ENCODE measurements at regions not wholly inside any gene's neighbourhood (a gene's known extent, or its start where the extent isn't known, plus 50 kb on each side); places are given as distances from the start of the nearest gene placed in this dataset.

- no peak for DNase-seq (ENCODE audit: low read depth)
Observed at GRCh38 chr18:8944871-8945245, 157.6 kb upstream of the NDUFV2 start.

GRCh38 chr18:8945514-8945913 is 157.0 kb upstream of the NDUFV2 start:
- DNase-seq (ENCODE audit: low read depth): no peak

DNA sequence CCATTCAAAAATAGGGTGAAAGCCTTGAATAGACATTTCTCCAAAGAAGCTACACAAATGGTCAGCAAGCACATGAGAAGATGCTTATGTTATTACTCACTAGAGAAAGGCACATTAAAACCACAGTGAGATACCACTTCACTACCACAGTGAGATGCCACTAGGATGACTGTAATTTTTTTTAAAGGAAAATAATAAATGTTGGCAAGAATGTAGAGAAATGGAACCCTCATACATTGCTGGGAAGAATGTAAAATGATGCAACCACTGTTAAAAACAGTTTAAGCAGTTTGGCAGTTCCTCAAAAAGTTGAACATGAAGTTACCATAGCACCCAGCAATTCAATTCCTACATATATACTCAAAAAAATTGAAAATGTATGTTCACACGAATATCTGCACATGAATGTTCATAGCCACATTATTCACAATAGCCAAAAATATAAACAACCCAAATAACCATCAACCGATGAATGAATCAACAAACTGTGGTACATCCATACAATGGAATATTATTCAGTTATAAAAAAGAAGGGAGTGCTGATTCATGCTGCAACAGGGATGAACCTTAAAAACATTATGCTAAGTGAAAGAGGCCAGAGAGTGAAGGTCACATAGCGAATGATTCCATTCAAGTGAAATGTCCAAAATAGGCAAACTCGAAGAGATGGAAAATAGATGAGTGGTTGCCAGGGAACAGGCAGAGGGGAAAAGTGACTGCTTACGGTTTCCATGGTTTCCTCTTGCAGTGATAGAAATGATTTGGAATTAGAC is 156.2 kb upstream of the NDUFV2 start:
- DNase-seq (ENCODE audit: low read depth): peak; percentile 98

- DNase-seq (ENCODE audit: low read depth): peak; percentile 27
Observed at GRCh38 chr18:8947566-8947965, 154.9 kb upstream of the NDUFV2 start.

DNA sequence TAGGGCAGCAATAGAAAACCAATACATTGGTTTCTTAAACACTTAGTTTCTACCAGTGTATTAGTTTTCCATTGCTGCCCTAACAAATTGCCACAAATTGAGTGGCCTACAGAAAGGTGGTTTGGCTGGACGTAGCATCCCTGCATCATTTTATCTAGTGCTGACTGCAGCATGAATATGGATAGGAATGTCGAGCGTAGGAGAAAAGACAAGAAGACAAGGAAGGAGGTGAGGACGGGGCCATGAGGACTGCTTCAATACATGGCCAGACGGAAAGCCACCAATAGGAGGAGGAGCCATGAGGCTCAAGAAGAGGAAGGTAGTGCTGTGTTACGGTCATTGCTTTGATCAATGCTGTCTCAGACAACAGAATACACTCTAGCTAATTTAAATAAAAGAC is 154.5 kb upstream of the NDUFV2 start:
- DNase-seq (ENCODE audit: low read depth): no peak

DNA sequence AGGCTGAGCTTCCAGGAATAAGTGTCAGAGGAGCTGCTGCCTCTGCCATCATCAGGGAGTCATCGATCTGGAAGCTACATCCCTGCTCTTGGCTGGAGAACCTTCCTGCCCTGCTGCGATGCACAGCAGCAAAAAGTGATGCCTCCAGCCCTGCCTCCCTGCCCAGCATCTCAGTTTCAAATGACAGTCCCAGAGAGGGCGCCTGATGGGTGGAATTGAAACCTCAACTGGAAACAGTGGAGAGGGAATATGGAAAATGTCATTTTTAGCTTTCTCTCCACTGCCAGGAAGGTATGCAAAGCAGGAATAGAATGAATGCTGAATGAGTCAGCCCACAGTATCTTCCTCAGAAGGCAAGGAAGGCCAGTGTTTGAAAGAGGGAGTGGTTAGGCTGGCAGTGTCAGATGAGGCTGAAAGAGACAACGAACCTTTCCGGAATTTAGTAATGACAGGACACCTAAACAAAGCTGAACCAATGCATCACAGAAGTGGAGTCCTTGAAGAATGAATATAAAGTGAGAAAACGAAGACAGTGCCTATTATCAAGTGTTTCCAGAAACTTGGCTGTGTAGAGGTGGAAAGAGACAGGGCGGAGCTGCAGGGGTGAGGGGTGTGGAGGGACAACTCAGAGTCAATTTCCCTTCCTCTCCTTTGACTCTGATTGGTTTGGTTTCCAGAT is 153.9 kb upstream of the NDUFV2 start:
- peak; percentile 98 for DNase-seq (ENCODE audit: low read depth)

DNA sequence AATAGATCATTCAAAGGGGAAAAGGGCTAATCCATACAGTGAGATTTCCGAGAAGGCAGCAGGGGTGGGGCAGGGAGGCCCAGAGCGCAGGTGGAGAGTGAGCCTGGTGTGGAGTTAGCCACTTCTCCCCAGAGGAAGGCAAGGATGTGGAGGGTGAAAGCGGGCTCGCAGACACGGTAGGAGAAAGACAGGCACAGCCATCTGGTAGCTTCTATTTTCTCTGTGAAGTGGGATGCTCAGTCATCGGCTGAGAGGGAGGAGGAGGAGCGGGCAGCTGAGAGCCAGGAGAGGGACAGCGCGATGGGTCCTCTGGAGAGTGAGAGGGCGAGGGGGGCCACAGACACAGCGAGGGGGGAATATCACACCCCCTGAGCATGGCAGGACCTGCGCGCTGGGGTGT is 153.3 kb upstream of the NDUFV2 start:
- DNase-seq (ENCODE audit: low read depth): peak; percentile 79

GRCh38 chr18:8951491-8951890 is 151.0 kb upstream of the NDUFV2 start:
- no peak for DNase-seq (ENCODE audit: low read depth)

DNA sequence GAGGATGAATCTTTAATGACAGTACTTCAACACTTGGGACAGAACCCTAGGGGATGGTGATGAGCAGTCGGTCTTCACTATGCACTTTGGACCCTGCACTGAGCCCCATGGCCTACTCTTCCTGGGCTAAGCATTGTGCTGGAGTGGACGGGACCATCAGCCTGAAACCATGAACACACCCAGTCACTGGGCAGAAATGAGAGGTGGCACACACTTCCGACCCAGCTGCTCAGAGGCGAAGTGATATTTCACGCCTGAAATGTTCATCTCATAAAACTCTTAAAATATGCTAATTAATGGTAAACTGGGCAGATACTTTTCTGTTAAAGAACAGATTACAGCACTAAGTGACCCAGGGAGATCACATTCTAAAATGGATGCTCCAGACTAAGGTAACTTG is 150.3 kb upstream of the NDUFV2 start:
- DNase-seq (ENCODE audit: low read depth): no peak

DNA sequence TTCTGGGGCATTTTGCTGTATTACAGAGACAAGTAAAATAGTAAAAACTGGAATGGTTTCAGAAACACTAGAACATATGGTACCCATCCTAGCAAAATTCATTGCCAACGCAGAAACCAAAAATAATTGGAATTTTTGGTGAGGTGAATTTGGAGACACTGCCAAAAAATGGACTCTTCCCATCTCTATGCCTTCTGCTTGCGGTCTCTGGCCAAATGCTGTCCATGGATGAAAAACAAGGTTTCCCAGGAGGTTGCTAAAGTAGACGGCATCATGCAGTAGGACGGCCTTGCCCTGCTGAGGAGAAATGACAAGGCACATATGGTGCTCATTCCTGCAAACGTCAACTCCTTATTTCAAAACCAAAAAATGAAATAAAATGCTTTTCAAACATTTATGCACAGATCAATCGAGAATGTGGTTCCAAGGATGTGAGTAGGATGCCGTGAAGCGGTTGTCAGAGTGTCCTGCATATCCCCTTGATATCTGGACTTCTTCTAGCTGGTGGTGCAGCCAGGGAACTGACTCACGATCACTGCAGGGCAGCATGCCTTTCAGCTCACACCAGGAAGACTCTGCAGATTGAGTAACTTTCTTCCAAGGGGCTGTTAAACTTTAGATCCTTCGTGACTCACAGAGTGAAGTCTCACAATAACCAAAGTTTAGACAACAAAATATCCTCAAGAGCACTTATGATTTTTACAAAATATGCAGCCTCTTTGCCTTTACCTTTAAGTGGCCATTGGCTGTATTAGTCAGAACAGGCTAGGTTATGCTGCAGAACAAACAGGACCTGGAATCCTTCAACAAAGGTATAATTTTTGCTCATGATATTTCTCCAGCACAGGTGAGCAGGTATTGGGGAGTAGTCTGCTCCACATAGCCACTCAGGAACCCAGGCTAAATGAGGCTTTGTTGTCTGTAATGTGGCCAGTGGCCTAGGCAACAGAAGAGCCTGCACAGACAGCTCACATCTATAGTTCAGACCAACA is 149.4 kb upstream of the NDUFV2 start:
- DNase-seq (ENCODE audit: low read depth): peak; percentile 94

DNA sequence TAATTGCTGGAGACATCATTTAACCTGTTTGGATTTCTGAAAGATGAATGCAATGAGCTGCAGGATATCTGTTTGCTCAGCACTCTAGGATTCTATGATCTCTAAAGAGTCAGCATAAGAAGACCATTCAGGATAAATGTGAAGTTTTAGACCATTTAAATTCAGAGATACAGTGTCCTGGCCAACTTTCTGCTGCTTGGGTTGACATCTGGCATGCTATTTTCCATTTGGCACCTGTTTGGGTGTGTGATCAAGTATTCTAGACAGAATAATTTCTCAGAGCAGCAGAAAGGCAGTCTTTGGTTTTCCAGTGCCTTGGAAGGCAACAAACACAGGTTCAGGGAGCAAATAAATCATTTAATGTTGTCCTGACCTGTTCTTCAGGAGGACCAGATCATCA is 144.8 kb upstream of the NDUFV2 start:
- DNase-seq (ENCODE audit: low read depth): no peak

- no peak for DNase-seq (ENCODE audit: low read depth)
Observed at GRCh38 chr18:8958660-8959059, 143.8 kb upstream of the NDUFV2 start.

DNA sequence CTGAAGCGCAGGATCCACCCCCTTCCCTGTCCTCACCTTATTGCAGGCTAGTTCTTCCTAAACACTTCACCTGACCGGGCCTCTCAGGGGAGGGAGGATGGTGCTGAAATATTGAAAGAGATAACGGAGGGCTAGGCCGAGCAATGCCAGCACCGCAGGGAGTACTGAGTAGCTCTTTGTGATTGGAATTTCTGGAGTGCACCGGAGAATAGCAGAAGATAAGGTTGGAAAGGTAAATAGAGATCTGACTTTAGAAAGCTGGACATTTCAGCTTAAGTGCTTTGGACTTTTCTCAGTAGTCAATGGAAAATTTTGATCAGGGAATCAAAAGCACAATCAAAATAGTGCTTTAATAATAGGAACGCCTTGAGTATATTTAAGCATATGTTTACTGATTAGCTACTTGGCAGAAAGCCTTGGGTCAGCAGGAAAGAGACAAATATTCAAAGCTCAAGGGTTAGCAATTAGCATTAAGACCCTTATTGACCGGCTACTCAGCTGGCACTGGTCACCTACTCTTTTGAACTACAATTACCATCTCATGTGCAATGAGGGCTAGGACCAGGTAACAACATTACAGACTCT is 142.9 kb upstream of the NDUFV2 start:
- DNase-seq (ENCODE audit: low read depth): no peak

DNA sequence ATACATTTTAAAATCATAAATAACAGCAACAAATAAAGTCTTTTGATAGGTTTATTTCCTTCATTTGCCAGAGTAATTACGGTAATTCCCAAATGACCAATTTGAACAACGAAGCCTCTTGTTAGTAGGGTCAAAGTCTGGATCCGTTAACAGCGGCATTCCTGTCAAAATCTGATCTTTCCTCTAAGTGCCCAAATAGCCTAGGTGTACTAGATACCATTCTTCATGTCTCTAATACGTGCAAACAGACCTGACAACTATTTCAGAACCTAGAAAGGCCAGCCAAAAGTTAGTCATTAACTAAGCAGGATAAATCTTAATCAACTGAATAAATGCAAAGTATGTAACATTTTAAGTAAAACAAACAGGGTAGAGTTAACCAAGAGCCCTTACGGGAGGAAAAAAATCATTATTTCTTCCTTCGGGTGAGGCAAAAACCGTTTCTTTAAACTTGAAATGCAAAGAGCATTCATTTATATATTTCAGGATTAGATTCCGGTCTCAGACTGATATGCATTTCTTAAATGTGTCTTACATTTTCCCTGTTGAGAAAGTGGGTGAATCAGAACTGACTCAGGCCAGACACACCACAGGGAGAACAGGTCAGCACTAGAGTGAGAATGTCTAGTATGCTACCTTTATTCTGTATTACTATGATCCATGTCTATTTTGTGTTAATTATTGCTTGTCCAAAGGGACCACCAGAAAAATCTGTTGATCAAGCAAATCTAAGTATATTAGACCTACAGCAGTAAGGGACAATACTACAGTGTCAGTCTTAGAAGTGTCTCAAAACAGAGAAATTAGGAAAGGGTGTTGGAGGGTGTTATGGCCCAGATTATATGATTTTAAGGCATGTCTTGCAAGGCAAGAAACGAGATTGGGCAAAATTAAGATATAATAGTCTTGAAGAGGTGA is 141.5 kb upstream of the NDUFV2 start:
- DNase-seq (ENCODE audit: low read depth): peak; percentile 87

DNA sequence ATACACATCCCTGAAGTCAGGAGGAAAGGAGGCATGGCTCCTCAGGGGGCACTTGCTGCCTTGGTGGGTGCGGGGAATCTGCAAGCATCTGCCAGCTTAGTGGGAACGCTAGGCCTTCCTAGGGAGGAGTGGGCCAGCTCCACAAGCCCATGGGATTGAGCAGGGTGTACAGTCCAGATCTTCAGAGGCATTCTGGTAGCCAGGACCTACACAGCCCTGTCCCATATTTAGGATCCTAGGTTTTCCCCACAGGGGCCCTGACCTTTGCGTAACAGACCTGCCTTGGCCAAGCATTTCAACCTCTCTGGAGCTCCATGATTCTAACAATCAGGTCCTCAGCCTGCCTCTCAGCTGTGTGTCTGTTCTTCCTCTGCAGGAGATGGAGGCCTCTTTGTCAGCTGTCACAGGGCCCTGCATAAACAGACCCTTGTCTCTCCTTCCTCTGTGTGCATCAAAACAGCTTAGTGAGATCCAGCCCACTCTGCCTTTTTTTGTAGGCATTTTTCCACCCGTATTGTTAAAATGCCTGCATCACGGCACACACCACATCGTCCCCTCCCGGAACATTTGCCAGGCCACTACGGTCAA is 140.2 kb upstream of the NDUFV2 start:
- DNase-seq (ENCODE audit: low read depth): no peak

- DNase-seq (ENCODE audit: low read depth): no peak
Observed at GRCh38 chr18:8962855-8963635, 139.5 kb upstream of the NDUFV2 start.

GRCh38 chr18:8963876-8964275 is 138.6 kb upstream of the NDUFV2 start:
- DNase-seq (ENCODE audit: low read depth): no peak

- no peak for DNase-seq (ENCODE audit: low read depth)
Observed at GRCh38 chr18:8965398-8965797, 137.1 kb upstream of the NDUFV2 start.

- DNase-seq (ENCODE audit: low read depth): no peak
Observed at GRCh38 chr18:8966821-8967220, 135.7 kb upstream of the NDUFV2 start.

DNA sequence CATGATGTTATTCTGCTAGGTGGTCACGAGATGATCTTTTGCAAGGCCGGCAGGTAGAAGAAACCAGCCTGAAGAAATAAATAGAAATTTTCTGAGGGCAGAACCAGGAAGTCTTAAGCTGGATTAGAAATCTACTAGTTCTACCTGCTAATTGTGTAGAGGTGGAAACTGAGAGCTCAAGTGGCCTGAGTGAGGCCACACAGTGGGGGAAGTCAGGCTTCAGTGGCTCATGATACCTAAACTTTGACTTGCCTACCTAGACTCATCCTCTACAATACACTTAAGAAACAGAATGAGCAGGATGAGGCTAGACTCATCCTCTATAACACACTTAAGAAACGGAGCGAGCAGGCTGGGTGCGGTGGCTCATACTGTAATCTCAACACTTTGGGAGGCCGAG is 134.9 kb upstream of the NDUFV2 start:
- DNase-seq (ENCODE audit: low read depth): no peak
